ENCODE measurements at regions not wholly inside any gene's neighbourhood (a gene's known extent, or its start where the extent isn't known, plus 50 kb on each side); places are given as distances from the start of the nearest gene placed in this dataset.

DNA sequence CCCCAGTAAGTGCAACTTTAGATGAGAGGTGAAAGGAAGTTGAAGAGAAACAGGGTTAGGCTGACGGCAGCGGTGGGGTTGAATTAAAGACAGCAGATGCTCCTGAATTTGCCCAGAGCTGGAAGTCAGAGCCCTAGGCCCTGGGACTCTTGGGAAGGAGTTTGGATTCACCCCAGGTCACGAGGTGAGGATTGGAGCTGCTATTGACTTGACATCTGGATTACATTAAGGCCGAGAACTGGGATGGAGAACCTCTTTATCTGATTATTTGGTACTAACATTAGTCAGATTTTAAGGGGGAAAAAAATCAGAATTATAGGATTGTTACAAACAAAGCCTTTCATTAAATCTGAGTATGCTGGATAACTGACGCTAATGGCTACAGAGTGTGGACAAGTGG, 367.2 kb downstream of the ZNF536 start:
- no peak overlapping the region for H3K4me2 ChIP-seq (ENCODE audit: low read depth, low read length, poor library complexity, severe bottlenecking)

GRCh38 chr19:30738047-30738446, 365.9 kb downstream of the ZNF536 start:
- H3K36me3 ChIP-seq (ENCODE audit: insufficient read depth, low read length) = no peaks in the 10 kb centered on the region
- H3K9me3 ChIP-seq (ENCODE audit: low read length) = no peaks in the 10 kb centered on the region
- no peaks in the 10 kb centered on the region for H3K79me2 ChIP-seq (ENCODE audit: low read length)
- H4K20me1 ChIP-seq (ENCODE audit: insufficient read depth, low read depth, low read length) = no peaks in the 10 kb centered on the region
- H3K9me2 ChIP-seq (replicated peaks; ENCODE audit: insufficient read depth, low read length) = no peaks in the 10 kb centered on the region
- no peak for DNase-seq
- no peaks in the 10 kb centered on the region for H3K4me1 ChIP-seq (ENCODE audit: low read length)
- H2AFZ ChIP-seq (ENCODE audit: low read length) = no peak overlapping the region
- H3K27me3 ChIP-seq (ENCODE audit: low read length) = no peaks in the 10 kb centered on the region
- H3K4me2 ChIP-seq (ENCODE audit: low read depth, low read length, poor library complexity, severe bottlenecking) = no peak overlapping the region
- H3K9ac ChIP-seq (ENCODE audit: low read length) = no peak overlapping the region
- H3K4me3 ChIP-seq (ENCODE audit: low read length) = no peak overlapping the region
- no peak overlapping the region for H3K27ac ChIP-seq (ENCODE audit: low read length)

More for the DNA sequence above, 367.2 kb downstream of the ZNF536 start:
- Histone ChIP-seq H3K9ac (ENCODE audit: low read length) (no peak overlapping the region), H3K27ac (ENCODE audit: low read length) (no peak overlapping the region), H4K20me1 (ENCODE audit: insufficient read depth, low read depth, low read length) (no peaks in the 10 kb centered on the region), H3K36me3 (ENCODE audit: insufficient read depth, low read length) (no peaks in the 10 kb centered on the region), H2AFZ (ENCODE audit: low read length) (no peak overlapping the region), H3K4me3 (ENCODE audit: low read length) (no peak overlapping the region), H3K9me2 (replicated peaks; ENCODE audit: insufficient read depth, low read length) (no peaks in the 10 kb centered on the region), H3K79me2 (ENCODE audit: low read length) (no peaks in the 10 kb centered on the region), H3K9me3 (ENCODE audit: low read length) (no peaks in the 10 kb centered on the region), H3K4me1 (ENCODE audit: low read length) (no peaks in the 10 kb centered on the region), H3K27me3 (ENCODE audit: low read length) (no peaks in the 10 kb centered on the region)
- no peak for DNase-seq

DNA sequence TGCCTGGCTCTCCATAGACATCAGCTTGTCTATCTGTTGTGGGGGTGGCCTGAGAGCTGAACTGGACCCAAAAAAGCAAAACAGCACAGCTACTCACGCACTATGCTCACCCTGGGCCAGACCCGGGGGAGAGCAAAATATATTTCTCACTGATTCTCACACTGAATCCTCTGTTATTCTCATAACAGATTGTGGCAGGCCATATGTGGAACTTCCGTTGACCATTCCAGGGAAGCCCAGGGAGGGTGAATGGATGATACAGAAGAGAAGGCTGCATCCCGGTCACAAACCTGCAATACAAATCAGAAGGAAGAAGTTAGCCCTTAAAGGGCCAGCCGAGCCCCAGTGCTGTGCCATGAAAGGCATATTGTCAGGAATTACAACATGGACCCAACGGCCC, 362.5 kb downstream of the ZNF536 start:
- no peak overlapping the region for H3K27ac ChIP-seq (ENCODE audit: low read length)
- no peaks in the 10 kb centered on the region for H3K4me1 ChIP-seq (ENCODE audit: low read length)
- no peaks in the 10 kb centered on the region for H3K9me2 ChIP-seq (replicated peaks; ENCODE audit: insufficient read depth, low read length)
- no peak for DNase-seq
- H3K9ac ChIP-seq (ENCODE audit: low read length) = no peak overlapping the region
- H3K36me3 ChIP-seq (ENCODE audit: insufficient read depth, low read length) = no peaks in the 10 kb centered on the region
- H4K20me1 ChIP-seq (ENCODE audit: insufficient read depth, low read depth, low read length) = no peaks in the 10 kb centered on the region
- no peaks in the 10 kb centered on the region for H3K9me3 ChIP-seq (ENCODE audit: low read length)
- H2AFZ ChIP-seq (ENCODE audit: low read length) = no peak overlapping the region
- H3K4me3 ChIP-seq (ENCODE audit: low read length) = no peak overlapping the region
- H3K79me2 ChIP-seq (ENCODE audit: low read length) = no peaks in the 10 kb centered on the region
- H3K27me3 ChIP-seq (ENCODE audit: low read length) = no peaks in the 10 kb centered on the region
- no peak overlapping the region for H3K4me2 ChIP-seq (ENCODE audit: low read depth, low read length, poor library complexity, severe bottlenecking)

DNA sequence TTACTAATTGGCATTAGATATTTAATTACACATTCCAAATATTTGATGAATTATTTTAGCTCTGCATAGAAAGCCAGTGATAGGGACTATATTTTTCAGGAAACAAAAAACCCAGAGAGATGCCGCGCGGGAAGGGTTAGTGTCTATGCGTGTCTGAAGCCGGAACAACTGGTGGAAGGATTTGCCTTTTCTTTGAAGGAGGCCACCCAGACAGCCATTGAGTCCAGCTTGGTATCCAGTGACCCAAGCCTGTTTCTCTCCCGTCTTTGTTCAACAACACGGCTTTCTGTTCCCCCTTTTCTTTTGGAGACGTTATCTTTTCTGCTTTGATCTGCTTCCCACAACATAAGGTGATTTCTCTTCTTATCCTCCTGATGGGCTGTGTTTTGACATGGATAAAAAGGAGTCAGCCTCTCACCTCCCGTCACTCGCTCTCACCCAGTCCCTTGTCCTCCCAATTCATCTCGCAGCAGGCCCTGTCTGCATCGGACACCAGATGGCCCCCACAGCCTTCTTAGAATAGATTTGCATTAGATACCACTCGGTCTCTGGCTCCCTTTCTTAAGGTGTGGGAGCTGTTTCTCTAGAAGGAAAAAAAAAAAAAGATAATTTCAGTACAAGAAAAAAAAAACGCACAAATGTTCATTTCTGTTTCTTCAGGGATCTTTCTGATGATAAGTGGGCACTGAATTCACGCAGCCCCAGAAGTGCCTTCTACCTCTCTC, 361.8 kb downstream of the ZNF536 start:
- no peaks in the 10 kb centered on the region for H3K36me3 ChIP-seq (ENCODE audit: insufficient read depth, low read length)
- H3K79me2 ChIP-seq (ENCODE audit: low read length) = no peaks in the 10 kb centered on the region
- H3K9ac ChIP-seq (ENCODE audit: low read length) = no peak overlapping the region
- H3K9me3 ChIP-seq (ENCODE audit: low read length) = no peaks in the 10 kb centered on the region
- DNase-seq = no peak
- H3K27me3 ChIP-seq (ENCODE audit: low read length) = no peaks in the 10 kb centered on the region
- no peak overlapping the region for H2AFZ ChIP-seq (ENCODE audit: low read length)
- no peak overlapping the region for H3K4me2 ChIP-seq (ENCODE audit: low read depth, low read length, poor library complexity, severe bottlenecking)
- no peak overlapping the region for H3K27ac ChIP-seq (ENCODE audit: low read length)
- no peak overlapping the region for H3K4me3 ChIP-seq (ENCODE audit: low read length)
- H4K20me1 ChIP-seq (ENCODE audit: insufficient read depth, low read depth, low read length) = no peaks in the 10 kb centered on the region
- no peaks in the 10 kb centered on the region for H3K9me2 ChIP-seq (replicated peaks; ENCODE audit: insufficient read depth, low read length)
- no peaks in the 10 kb centered on the region for H3K4me1 ChIP-seq (ENCODE audit: low read length)

DNA sequence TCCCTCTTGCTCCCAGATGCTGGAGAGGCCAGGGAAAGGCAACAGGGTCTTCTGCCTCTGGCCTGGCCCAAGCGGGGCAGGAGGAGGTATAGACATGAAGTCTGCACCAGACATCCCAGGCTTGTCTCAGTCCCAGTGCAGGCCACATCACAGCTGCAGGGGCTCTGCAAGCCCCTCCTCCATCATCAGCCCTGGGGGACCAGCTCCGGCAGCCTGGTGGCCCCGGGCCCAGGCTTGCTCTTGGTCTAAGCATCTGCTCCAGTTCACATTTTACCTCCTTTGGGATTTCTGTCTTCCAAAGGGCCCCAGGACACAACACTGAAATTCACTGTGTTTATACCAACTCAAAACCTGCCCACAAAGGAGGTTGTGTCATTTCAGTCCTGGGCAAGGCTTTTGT, 359.4 kb downstream of the ZNF536 start:
- Histone ChIP-seq H3K4me1 (ENCODE audit: low read length) (no peaks in the 10 kb centered on the region), H3K4me2 (ENCODE audit: low read depth, low read length, poor library complexity, severe bottlenecking) (no peak overlapping the region), H3K27ac (ENCODE audit: low read length) (no peak overlapping the region), H3K9ac (ENCODE audit: low read length) (no peak overlapping the region), H4K20me1 (ENCODE audit: insufficient read depth, low read depth, low read length) (no peaks in the 10 kb centered on the region), H3K79me2 (ENCODE audit: low read length) (no peaks in the 10 kb centered on the region), H2AFZ (ENCODE audit: low read length) (no peak overlapping the region), H3K27me3 (ENCODE audit: low read length) (no peaks in the 10 kb centered on the region), H3K4me3 (ENCODE audit: low read length) (no peak overlapping the region), H3K9me2 (replicated peaks; ENCODE audit: insufficient read depth, low read length) (no peaks in the 10 kb centered on the region), H3K36me3 (ENCODE audit: insufficient read depth, low read length) (no peaks in the 10 kb centered on the region), H3K9me3 (ENCODE audit: low read length) (no peaks in the 10 kb centered on the region)
- DNase-seq = no peak

DNA sequence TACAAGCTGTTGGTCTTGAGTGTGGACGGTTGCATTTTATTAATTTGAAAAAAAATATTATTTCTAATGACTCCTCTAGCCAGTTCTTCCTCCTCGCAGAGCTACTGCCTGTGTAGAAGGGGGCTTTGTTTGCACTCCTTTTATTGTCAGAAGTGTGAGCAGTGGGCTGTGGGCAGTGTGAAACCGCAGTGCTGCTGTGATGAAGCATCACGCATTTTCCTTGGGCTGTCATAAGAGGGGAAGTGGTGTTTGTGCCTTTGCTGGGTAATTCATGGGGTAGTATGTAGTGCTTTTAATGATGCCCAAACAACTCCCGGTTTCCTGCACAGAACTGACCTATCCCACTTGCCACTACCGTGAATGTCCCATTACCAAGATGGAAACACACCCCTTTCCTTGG, 357.3 kb downstream of the ZNF536 start:
- no peaks in the 10 kb centered on the region for H3K9me3 ChIP-seq (ENCODE audit: low read length)

GRCh38 chr19:30722761-30723160, 350.6 kb downstream of the ZNF536 start:
- Histone ChIP-seq H2AFZ (ENCODE audit: low read length) (no peak overlapping the region), H3K4me2 (ENCODE audit: low read depth, low read length, poor library complexity, severe bottlenecking) (no peak overlapping the region), H3K36me3 (ENCODE audit: insufficient read depth, low read length) (no peaks in the 10 kb centered on the region), H3K4me3 (ENCODE audit: low read length) (no peak overlapping the region), H3K79me2 (ENCODE audit: low read length) (no peaks in the 10 kb centered on the region), H3K4me1 (ENCODE audit: low read length) (no peaks in the 10 kb centered on the region), H3K9ac (ENCODE audit: low read length) (no peak overlapping the region), H4K20me1 (ENCODE audit: insufficient read depth, low read depth, low read length) (no peaks in the 10 kb centered on the region), H3K9me3 (ENCODE audit: low read length) (no peaks in the 10 kb centered on the region), H3K27ac (ENCODE audit: low read length) (no peak overlapping the region), H3K9me2 (replicated peaks; ENCODE audit: insufficient read depth, low read length) (no peaks in the 10 kb centered on the region), H3K27me3 (ENCODE audit: low read length) (no peaks in the 10 kb centered on the region)
- no peak for DNase-seq

More for the DNA sequence above, 357.3 kb downstream of the ZNF536 start:
- Histone ChIP-seq H3K27me3 (ENCODE audit: low read length) (no peaks in the 10 kb centered on the region), H3K79me2 (ENCODE audit: low read length) (no peaks in the 10 kb centered on the region), H3K9me2 (replicated peaks; ENCODE audit: insufficient read depth, low read length) (no peaks in the 10 kb centered on the region), H3K9ac (ENCODE audit: low read length) (no peak overlapping the region), H3K4me2 (ENCODE audit: low read depth, low read length, poor library complexity, severe bottlenecking) (no peak overlapping the region), H3K4me3 (ENCODE audit: low read length) (no peak overlapping the region), H4K20me1 (ENCODE audit: insufficient read depth, low read depth, low read length) (no peaks in the 10 kb centered on the region), H2AFZ (ENCODE audit: low read length) (no peak overlapping the region), H3K27ac (ENCODE audit: low read length) (no peak overlapping the region), H3K4me1 (ENCODE audit: low read length) (no peaks in the 10 kb centered on the region), H3K36me3 (ENCODE audit: insufficient read depth, low read length) (no peaks in the 10 kb centered on the region)
- DNase-seq = no peak

DNA sequence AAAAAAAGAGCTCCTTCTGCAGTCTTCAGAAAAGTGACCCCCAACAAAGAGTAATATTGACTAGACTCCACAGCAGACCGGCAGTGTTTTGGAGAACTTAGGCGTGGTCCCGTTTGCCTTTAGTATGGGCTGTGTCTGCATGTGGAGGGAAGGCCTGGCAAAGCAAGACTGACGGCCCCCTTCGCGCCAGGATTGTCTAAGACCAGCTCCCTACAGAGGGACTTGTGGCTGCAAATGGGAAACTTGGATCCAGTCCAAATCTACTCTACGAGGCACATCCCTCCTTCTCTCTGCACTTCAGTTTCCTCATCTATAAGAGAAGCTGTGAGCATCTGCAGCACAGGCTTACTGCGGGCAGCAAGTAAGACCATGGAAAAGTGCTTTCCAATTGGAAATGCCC, 350.0 kb downstream of the ZNF536 start:
- H2AFZ ChIP-seq (ENCODE audit: low read length) = no peak overlapping the region
- H3K9me3 ChIP-seq (ENCODE audit: low read length) = no peaks in the 10 kb centered on the region
- no peaks in the 10 kb centered on the region for H3K27me3 ChIP-seq (ENCODE audit: low read length)
- no peak overlapping the region for H3K27ac ChIP-seq (ENCODE audit: low read length)
- H3K36me3 ChIP-seq (ENCODE audit: insufficient read depth, low read length) = no peaks in the 10 kb centered on the region
- DNase-seq = no peak
- H3K4me1 ChIP-seq (ENCODE audit: low read length) = no peaks in the 10 kb centered on the region
- H3K4me3 ChIP-seq (ENCODE audit: low read length) = no peak overlapping the region
- no peak overlapping the region for H3K4me2 ChIP-seq (ENCODE audit: low read depth, low read length, poor library complexity, severe bottlenecking)
- no peak overlapping the region for H3K9ac ChIP-seq (ENCODE audit: low read length)
- H3K79me2 ChIP-seq (ENCODE audit: low read length) = no peaks in the 10 kb centered on the region
- no peaks in the 10 kb centered on the region for H3K9me2 ChIP-seq (replicated peaks; ENCODE audit: insufficient read depth, low read length)
- H4K20me1 ChIP-seq (ENCODE audit: insufficient read depth, low read depth, low read length) = no peaks in the 10 kb centered on the region

DNA sequence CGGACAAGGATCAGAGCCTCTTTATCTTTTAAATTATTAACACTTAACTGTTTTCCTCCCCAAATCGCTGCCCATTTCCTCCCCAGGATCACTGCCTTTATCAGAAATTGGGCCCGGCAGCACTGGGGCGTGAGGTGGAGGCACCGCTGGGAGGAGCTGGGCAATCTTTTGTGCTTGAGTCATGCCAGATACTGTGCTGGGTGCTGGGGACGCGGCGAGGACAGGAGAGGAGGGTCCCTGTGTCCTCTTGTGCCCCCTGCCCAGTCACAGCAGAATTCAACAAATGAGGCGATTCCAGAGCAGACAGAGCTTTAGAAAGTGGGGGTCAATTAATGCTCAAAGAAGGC, 347.8 kb downstream of the ZNF536 start:
- Histone ChIP-seq H3K4me2 (ENCODE audit: low read depth, low read length, poor library complexity, severe bottlenecking) (no peak overlapping the region), H3K9me2 (replicated peaks; ENCODE audit: insufficient read depth, low read length) (no peaks in the 10 kb centered on the region)

More for the DNA sequence above, 347.8 kb downstream of the ZNF536 start:
- Histone ChIP-seq H3K4me3 (ENCODE audit: low read length) (no peak overlapping the region), H3K9ac (ENCODE audit: low read length) (no peak overlapping the region), H3K27me3 (ENCODE audit: low read length) (no peaks in the 10 kb centered on the region), H3K27ac (ENCODE audit: low read length) (no peak overlapping the region), H3K9me3 (ENCODE audit: low read length) (no peaks in the 10 kb centered on the region), H4K20me1 (ENCODE audit: insufficient read depth, low read depth, low read length) (no peaks in the 10 kb centered on the region), H2AFZ (ENCODE audit: low read length) (no peak overlapping the region), H3K4me1 (ENCODE audit: low read length) (no peaks in the 10 kb centered on the region), H3K36me3 (ENCODE audit: insufficient read depth, low read length) (no peaks in the 10 kb centered on the region), H3K79me2 (ENCODE audit: low read length) (no peaks in the 10 kb centered on the region)
- DNase-seq = no peak

All from Karpas-422 (cell line).